HG03039 (cell line): ENCODE measurements at regions not wholly inside any gene's neighbourhood (a gene's known extent, or its start where the extent isn't known, plus 50 kb on each side); places are given as distances from the start of the nearest gene placed in this dataset.
"Not testable (repeated sequence)": the region's sequence is repeated elsewhere in the genome, so short reads cannot be mapped to it uniquely, and the experiment has no call there.

Source experiments
- ATAC-seq: cut with Tn5 transposase; IDR thresholded peaks from one replicate; pipeline ENCODE4 v1.9.1; 2021; ENCODE audit warnings: mild to moderate bottlenecking, moderate library complexity; ENCODE audit not compliant: unreplicated experiment

DNA sequence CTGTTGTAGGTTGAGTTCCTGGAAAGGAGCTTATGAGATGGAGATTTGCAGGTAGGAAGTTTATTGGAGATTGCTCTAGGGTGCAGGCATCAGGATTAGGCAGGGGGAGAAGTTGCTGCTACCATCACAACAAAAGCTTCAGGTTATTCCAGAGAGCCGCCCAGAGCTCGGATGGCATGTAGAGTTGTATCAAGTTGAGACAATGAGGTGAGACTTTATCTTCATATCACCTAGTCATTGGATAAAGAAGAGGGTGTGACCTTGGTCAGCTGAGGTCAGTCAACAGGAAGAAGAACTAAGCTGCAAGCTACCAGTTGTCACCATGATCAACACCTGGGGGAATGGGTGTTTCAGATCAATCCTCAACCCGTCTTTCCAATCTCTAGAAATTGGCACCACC lies 342.0 kb downstream of the RFC3 start:
- ATAC-seq = no peak

DNA sequence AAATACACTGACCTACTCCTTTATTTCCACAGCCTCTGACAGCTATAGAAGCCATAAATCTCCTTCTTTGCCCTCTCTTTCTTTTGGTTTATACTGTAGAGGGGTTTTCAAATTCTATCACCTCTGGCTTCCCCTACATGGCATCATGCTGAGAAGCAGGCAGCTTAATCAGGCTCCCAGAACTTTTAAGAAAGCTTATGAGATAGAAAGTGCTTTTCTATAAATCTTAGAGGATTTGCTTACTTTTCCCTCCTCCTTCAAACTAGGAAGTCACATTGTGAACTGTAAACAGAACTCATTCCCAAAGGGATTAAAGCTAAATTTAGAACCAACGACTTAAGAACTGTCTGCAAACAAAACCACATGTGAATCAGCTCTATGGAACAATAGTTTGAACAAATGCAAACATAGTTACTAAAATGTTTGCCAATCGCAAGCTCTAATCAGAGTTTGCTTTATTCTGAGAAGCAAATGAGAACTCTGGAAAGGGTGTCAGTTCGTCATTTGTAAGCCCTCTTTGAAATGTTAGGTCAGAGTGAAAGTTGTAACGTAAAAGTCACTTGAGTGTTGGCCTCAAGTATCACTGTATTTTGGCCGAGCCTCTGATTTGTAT lies 344.1 kb downstream of the RFC3 start:
- ATAC-seq = no peak

- no peak for ATAC-seq
Observed at GRCh38 chr13:34162544-34162933, 344.6 kb downstream of the RFC3 start.

GRCh38 chr13:34164582-34164981 lies 346.6 kb downstream of the RFC3 start:
- no peak for ATAC-seq

- ATAC-seq = no peak
Observed at GRCh38 chr13:34165158-34165557, 347.2 kb downstream of the RFC3 start.

GRCh38 chr13:34166406-34166805 lies 348.5 kb downstream of the RFC3 start:
- no peak for ATAC-seq

DNA sequence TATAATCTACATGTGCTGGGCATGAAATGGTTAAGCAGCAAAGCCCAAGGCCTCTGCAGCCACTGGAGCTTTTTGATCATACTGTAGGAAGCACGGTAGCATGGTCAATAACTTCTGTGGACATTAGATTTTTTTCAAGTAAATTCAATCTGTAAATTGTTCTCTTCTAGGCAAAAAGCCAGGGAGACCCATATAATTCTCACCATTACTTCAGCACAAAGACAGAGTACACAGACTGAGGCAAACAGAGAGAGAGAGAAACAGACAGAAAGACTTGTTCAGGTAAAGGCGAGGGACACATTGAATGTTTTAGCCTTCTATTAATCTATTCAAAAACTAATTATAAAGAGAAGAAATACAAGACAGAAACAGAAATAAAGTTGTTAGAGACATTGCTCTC lies 349.4 kb downstream of the RFC3 start:
- no peak for ATAC-seq

GRCh38 chr13:34172048-34172447 lies 354.1 kb downstream of the RFC3 start:
- ATAC-seq = no peak

DNA sequence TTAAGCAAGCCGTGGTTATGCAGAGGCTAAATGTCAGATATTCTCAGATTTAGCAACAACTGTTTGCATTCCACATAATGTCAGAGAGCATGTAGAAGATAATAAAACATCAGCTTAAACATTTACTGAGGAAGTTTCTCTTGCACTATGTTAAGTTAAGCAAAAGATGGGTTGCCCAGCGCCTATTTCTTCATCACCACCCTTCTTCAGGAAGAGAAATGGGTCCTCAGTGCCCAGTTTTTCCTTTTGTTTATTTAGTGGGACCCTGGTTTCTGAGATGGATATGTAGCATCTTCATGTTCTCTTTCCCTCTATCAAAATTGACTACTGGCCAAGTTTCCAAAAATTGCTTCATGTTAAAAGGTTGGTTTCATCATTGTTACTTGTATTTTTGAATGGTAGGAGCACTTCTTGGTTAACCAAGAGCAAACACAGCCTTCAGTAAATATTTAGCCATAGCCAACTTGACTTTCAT lies 356.8 kb downstream of the RFC3 start:
- ATAC-seq = no peak

DNA sequence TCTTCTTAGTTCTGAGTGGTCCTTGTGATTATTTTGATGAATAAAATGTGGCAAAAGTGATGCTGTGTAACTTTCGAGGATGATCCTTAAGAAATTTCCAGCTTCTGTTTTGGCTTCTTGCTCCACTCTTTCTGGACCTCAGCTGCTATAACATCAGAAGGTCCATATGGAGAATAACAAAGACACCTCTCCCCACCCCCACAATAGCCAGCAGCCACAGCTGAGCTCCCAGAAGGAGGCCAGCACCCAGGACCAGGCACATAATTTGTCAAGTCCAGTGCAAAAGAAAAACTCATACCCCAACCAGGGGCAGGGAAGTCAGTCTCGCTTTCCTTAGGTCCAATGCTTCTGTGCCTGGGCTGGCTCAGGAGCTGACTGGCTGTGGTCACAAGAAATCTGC lies 357.6 kb downstream of the RFC3 start:
- no peak for ATAC-seq

DNA sequence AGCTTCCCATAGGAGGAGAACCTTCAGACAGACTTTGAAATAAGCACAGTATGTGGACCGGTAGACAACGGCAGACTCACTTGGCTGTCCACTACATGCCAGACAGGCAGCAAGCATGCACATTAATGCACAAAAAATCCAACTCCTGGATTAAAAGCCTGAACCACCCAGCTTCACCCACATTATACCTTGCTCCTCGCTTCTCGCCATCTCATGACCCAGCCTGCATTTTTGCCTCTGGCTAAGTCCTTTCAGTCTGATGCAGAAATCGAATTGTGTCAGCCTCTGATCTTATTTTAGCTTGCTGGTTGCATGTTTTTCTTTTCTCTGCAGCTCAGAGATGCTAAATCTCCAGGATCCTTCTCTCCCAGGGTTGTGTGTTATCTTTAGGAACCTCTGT lies 358.7 kb downstream of the RFC3 start:
- no peak for ATAC-seq

DNA sequence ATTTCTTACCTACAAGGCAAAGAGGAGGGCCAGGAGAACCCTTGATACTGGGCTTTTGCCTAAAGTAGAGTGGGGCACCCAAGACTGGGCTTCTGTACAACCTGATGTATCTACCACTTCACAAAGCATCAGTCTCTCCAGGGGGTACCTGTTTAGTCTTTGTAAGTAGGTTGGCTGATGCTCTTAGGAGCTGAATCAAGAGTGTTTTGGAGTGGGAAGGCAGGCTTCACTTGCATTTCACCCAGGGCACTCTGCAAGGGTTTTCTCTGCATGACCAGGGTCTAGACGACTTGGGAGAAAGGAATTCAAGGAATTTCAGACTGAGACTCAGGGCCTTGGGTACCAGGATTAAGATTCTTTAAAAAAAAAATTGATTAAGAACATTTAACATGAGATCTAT lies 361.5 kb downstream of the RFC3 start:
- ATAC-seq = no peak

GRCh38 chr13:34179927-34180326 lies 362.0 kb downstream of the RFC3 start:
- ATAC-seq = no peak

DNA sequence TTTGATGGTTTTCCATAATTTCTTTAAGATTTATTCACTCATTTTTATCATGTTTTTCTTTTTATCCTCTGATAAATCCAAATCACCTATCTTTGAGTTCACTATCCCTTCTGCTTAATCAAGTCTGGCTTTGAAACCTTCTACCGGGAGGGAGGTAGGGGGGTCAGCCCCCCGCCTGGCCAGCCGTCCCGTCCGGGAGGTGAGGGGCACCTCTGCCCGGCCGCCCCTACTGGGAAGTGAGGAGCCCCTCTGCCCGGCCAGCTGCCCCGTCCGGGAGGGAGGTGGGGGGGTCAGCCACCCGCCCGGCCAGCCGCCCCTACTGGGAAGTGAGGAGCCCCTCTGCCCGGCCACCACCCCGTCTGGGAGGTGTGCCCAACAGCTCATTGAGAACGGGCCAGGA lies 363.3 kb downstream of the RFC3 start:
- ATAC-seq = not testable (repeated sequence)

- ATAC-seq = no peak
Observed at GRCh38 chr13:34189946-34190345, 372.0 kb downstream of the RFC3 start.

- ATAC-seq = no peak
Observed at GRCh38 chr13:34201050-34201913, 383.3 kb downstream of the RFC3 start.

GRCh38 chr13:34207334-34207733 lies 389.4 kb downstream of the RFC3 start:
- ATAC-seq = no peak

DNA sequence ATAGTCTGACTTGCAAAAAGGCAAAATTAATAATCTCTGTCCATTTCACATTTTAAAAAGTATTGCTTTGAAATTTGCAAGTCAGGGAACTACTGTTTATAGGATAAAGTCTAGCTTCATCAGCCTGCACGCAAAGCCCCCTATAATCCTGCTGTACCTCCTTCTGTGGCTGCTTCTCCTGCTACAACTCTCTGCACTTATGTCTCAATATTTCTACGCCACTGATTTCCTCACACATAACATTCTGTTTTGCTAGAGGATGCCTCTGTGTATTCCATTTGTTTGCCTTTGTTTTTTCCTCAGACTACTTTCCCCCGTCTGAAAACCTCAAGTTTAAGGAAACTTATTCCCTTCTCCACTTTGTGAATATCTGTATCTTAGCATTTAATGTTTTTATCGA lies 389.9 kb downstream of the RFC3 start:
- ATAC-seq = no peak

- no peak for ATAC-seq
Observed at GRCh38 chr13:34208336-34208735, 390.4 kb downstream of the RFC3 start.

DNA sequence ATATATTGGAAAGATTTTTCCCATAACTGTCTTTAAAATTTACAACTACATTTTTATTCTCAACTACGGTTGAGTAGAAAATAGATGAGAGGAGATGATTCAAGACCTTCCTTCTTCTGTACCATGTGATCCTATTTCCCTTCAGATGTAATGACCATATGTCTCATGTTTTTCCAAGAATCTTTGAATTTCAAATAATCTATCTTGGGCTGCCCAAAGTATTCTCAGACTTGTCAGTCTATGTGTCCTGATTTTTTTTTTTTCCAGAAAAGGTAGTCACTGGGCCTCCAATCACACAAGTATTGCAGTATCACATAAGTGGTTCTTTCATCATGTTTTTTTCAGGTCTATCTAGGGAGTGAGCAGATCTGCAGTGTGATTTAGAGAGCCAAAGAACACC lies 392.4 kb downstream of the RFC3 start:
- no peak for ATAC-seq

DNA sequence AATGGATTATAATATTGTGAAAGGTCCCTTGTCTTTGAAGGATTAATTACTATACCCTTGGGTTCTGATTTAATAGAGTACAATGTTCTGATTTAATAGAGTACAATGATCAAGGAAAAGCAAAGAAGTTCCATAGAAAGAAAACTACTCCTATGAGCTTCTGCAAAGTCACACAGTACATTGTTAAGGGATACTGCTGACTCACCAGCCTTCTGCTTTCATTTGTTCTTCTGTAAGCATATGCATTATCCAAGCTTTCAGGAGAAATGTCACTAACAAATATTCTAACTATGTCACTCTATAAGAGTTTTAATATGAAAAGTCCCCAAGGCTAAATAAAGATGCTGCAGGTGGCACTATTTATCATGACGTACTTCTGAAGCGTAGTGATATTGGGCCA lies 396.7 kb downstream of the RFC3 start:
- ATAC-seq = no peak

DNA sequence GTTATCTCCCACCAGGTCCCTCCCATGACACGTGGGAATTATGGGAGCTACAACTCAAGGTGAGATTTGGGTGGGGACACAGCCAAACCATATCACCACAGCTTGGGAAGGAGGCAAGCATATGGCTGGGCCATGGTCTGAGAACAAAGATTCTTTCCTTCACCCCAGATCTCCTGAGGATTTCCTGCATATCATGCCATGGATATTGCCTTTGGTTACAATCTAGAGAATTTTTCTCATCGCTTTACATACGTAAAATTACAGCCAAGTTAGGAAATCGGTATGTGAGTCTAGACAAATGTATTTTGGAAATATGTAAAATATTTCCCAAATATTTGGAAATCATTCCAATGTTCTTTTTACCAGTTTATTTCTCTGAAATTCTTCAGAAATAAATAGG lies 398.3 kb downstream of the RFC3 start:
- no peak for ATAC-seq
